ELF-1 (cell line): ENCODE measurements at regions not wholly inside any gene's neighbourhood (a gene's known extent, or its start where the extent isn't known, plus 50 kb on each side); places are given as distances from the start of the nearest gene placed in this dataset.

ENCODE experiments used
- DNase-seq: peaks from one replicate; pipeline ENCODE4 v3.0.0-alpha.2; 2016; ENCODE audit warnings: low read depth, low spot score

GRCh38 chr5:144832416-144832815 is 661.7 kb downstream of the KCTD16 start:
- DNase-seq = no peak

- DNase-seq = no peak
These were observed 661.0 kb downstream of the KCTD16 start for GRCh38 chr5:144831650-144832049.

GRCh38 chr5:144822503-144822902 is 651.8 kb downstream of the KCTD16 start:
- no peak for DNase-seq

GRCh38 chr5:144820278-144820677 is 649.6 kb downstream of the KCTD16 start:
- no peak for DNase-seq

GRCh38 chr5:144815131-144815530 is 644.5 kb downstream of the KCTD16 start:
- DNase-seq = no peak

GRCh38 chr5:144812763-144813162 is 642.1 kb downstream of the KCTD16 start:
- DNase-seq = no peak

GRCh38 chr5:144800169-144800568 is 629.5 kb downstream of the KCTD16 start:
- DNase-seq = no peak

GRCh38 chr5:144798595-144798994 is 627.9 kb downstream of the KCTD16 start:
- DNase-seq = no peak

GRCh38 chr5:144794922-144795321 is 624.2 kb downstream of the KCTD16 start:
- DNase-seq = peak; percentile 1

GRCh38 chr5:144788556-144788955 is 617.9 kb downstream of the KCTD16 start:
- no peak for DNase-seq

- no peak for DNase-seq
These were observed 617.4 kb downstream of the KCTD16 start for GRCh38 chr5:144788046-144788445.

- DNase-seq = no peak
These were observed 608.7 kb downstream of the KCTD16 start for GRCh38 chr5:144779368-144779767.

- DNase-seq = no peak
These were observed 607.9 kb downstream of the KCTD16 start for GRCh38 chr5:144778561-144778960.

GRCh38 chr5:144774197-144774596 is 603.5 kb downstream of the KCTD16 start:
- DNase-seq = no peak

GRCh38 chr5:144773628-144774027 is 603.0 kb downstream of the KCTD16 start:
- DNase-seq = no peak

GRCh38 chr5:144771802-144772201 is 601.1 kb downstream of the KCTD16 start:
- DNase-seq = no peak

GRCh38 chr5:144742361-144742760 is 571.7 kb downstream of the KCTD16 start:
- DNase-seq = no peak

- no peak for DNase-seq
These were observed 561.1 kb downstream of the KCTD16 start for GRCh38 chr5:144731786-144732185.

GRCh38 chr5:144712090-144712489 is 541.4 kb downstream of the KCTD16 start:
- no peak for DNase-seq

- no peak for DNase-seq
These were observed 540.5 kb downstream of the KCTD16 start for GRCh38 chr5:144711172-144711571.

- DNase-seq = no peak
These were observed 540.0 kb downstream of the KCTD16 start for GRCh38 chr5:144710637-144711036.

GRCh38 chr5:144703776-144704175 is 533.1 kb downstream of the KCTD16 start:
- DNase-seq = no peak

- DNase-seq = peak; percentile 2
These were observed 527.8 kb downstream of the KCTD16 start for GRCh38 chr5:144698484-144698883.

- no peak for DNase-seq
These were observed 527.2 kb downstream of the KCTD16 start for GRCh38 chr5:144697847-144698262.

- no peak for DNase-seq
These were observed 521.3 kb downstream of the KCTD16 start for GRCh38 chr5:144691936-144692335.
